ENCODE measurements at regions not wholly inside any gene's neighbourhood (a gene's known extent, or its start where the extent isn't known, plus 50 kb on each side); places are given as distances from the start of the nearest gene placed in this dataset.

DNA sequence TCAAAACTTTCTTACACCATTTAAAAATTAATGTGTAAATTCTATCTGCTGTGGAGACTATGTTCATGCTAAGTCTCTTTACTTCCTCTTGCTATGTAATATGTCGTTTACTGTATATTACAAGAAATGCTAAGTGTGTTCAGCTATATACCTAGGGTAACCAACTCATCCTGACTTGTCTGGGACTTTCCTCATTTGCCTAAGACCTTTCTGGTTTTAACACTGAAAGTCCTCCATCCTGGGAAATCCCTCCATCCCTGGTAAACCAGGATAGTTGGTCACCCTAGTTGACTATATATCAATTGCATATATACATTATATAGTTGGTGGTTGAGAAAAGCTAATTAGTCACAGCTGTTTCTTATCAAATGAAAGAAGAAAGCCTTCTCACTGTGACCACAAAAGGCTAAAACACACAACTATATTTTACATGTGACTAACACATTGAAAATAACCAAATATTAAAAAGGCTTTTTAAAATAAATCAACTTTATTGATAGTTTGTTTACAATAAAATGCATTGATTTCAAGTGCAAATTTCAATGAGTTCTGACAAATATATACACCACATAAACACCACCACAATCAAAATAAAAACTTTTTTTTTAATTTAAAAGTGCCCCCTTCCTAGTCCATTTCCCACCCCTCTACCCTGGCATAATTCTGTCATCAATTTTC lies 167.7 kb upstream of the INHBA start:
- no peaks in the 10 kb centered on the region for H3K36me3 ChIP-seq (replicated peaks in 1 of 2; ENCODE audit: control insufficient read depth in 1 of 2, insufficient read depth in 2 of 2, low read length in 2 of 2)
- intact Hi-C loops (cut with micrococcal nuclease; ENCODE audit: unreplicated experiment) (no loop called here), in situ Hi-C loops (cut with HindIII; ENCODE audit: extremely low pct_ligation_motif_present, low pct_unique_long_range_greater_than_20kb) (no loop called here)
- ChIA-PET POLR2A (no interaction called here), CTCF (ENCODE audit: low intra/inter-chr PET ratio, low total read pairs) (no interaction called here)
- H2AFZ ChIP-seq (ENCODE audit: low read length) = no peak overlapping the region
- no peaks in the 10 kb centered on the region for H3K79me2 ChIP-seq (ENCODE audit: insufficient read depth, low read length)
- peaks cover 4% of the 10 kb centered on the region for H3K9me3 ChIP-seq (ENCODE audit: low read length)
- H3K4me3 ChIP-seq (replicated peaks in 1 of 3; ENCODE audit: insufficient read depth in 1 of 3, low read depth in 2 of 3, low read length in 3 of 3) = no peak overlapping the region
- WGBS (ENCODE audit: low lambda C conversion rate) = 0% methylated on average over 1 of the region's 1 CpG
- no peak for FAIRE-seq
- H3K4me1 ChIP-seq (ENCODE audit: insufficient read depth, low read length) = no peaks in the 10 kb centered on the region
- no peak overlapping the region for H3K9ac ChIP-seq (ENCODE audit: insufficient read depth, low read depth, low read length)
- H3K4me2 ChIP-seq (ENCODE audit: low read depth, low read length) = no peak overlapping the region
- no peaks in the 10 kb centered on the region for H3K27me3 ChIP-seq (ENCODE audit: control insufficient read depth in 1 of 2, insufficient read depth in 2 of 2, low read length in 2 of 2)
- no peak for DNase-seq (ENCODE audit: low spot score)
- no peaks in the 10 kb centered on the region for H4K20me1 ChIP-seq (ENCODE audit: insufficient read depth, low read length)
- BruUV-seq (replicated peaks) = no TSS peak
- H3K27ac ChIP-seq (ENCODE audit: extremely low read length, insufficient read depth, low read length) = no peak overlapping the region
- no peak for ATAC-seq
- TF ChIP-seq, protein P1, sequence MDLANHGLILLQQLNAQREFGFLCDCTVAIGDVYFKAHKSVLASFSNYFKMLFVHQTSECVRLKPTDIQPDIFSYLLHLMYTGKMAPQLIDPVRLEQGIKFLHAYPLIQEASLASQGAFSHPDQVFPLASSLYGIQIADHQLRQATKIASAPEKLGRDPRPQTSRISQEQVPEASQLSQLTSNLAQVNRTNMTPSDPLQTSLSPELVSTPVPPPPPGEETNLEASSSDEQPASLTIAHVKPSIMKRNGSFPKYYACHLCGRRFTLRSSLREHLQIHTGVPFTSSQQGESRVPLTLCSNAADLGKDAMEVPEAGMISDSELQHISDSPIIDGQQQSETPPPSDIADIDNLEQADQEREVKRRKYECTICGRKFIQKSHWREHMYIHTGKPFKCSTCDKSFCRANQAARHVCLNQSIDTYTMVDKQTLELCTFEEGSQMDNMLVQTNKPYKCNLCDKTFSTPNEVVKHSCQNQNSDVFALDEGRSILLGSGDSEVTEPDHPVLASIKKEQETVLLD (CRISPR knock-in tag; IDR thresholded peaks at IDR 0.05; ENCODE audit: low read depth) = no peak
- TF ChIP-seq CBX5 (CRISPR knock-in tag; IDR thresholded peaks at IDR 0.05; ENCODE audit: borderline replicate concordance) (no peak), ZNF883 (CRISPR knock-in tag; IDR thresholded peaks at IDR 0.05; ENCODE audit: not compliant biosample characterization) (no peak), ZNF652 (CRISPR knock-in tag; IDR thresholded peaks at IDR 0.05; ENCODE audit: borderline replicate concordance, low read depth) (no peak), POLR2A (IDR thresholded peaks at IDR 0.05; ENCODE audit: insufficient read depth in 1 of 2, low read depth in 2 of 2, low read length in 2 of 2) (no peak), TEF (CRISPR knock-in tag; IDR thresholded peaks at IDR 0.05) (no peak), PHF8 (CRISPR knock-in tag; IDR thresholded peaks at IDR 0.05) (no peak), ZC3H4 (CRISPR knock-in tag; IDR thresholded peaks at IDR 0.05; ENCODE audit: borderline replicate concordance) (no peak), RBFOX2 (IDR thresholded peaks at IDR 0.05; ENCODE audit: low read depth, low read length) (no peak), HNF1B (CRISPR knock-in tag; IDR thresholded peaks at IDR 0.05) (no peak), TCF7L2 (IDR thresholded peaks at IDR 0.05; ENCODE audit: low read depth, low read length) (no peak), ZNF816 (CRISPR knock-in tag; IDR thresholded peaks at IDR 0.05; ENCODE audit: borderline replicate concordance) (no peak), THAP11 (CRISPR knock-in tag; IDR thresholded peaks at IDR 0.05) (no peak)
- TF ChIP-seq, protein P2, sequence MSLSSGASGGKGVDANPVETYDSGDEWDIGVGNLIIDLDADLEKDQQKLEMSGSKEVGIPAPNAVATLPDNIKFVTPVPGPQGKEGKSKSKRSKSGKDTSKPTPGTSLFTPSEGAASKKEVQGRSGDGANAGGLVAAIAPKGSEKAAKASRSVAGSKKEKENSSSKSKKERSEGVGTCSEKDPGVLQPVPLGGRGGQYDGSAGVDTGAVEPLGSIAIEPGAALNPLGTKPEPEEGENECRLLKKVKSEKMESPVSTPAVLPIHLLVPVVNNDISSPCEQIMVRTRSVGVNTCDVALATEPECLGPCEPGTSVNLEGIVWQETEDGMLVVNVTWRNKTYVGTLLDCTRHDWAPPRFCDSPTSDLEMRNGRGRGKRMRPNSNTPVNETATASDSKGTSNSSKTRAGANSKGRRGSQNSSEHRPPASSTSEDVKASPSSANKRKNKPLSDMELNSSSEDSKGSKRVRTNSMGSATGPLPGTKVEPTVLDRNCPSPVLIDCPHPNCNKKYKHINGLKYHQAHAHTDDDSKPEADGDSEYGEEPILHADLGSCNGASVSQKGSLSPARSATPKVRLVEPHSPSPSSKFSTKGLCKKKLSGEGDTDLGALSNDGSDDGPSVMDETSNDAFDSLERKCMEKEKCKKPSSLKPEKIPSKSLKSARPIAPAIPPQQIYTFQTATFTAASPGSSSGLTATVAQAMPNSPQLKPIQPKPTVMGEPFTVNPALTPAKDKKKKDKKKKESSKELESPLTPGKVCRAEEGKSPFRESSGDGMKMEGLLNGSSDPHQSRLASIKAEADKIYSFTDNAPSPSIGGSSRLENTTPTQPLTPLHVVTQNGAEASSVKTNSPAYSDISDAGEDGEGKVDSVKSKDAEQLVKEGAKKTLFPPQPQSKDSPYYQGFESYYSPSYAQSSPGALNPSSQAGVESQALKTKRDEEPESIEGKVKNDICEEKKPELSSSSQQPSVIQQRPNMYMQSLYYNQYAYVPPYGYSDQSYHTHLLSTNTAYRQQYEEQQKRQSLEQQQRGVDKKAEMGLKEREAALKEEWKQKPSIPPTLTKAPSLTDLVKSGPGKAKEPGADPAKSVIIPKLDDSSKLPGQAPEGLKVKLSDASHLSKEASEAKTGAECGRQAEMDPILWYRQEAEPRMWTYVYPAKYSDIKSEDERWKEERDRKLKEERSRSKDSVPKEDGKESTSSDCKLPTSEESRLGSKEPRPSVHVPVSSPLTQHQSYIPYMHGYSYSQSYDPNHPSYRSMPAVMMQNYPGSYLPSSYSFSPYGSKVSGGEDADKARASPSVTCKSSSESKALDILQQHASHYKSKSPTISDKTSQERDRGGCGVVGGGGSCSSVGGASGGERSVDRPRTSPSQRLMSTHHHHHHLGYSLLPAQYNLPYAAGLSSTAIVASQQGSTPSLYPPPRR (CRISPR knock-in tag; IDR thresholded peaks at IDR 0.05; ENCODE audit: borderline replicate concordance) = no peak
- TF ChIP-seq, protein P3, sequence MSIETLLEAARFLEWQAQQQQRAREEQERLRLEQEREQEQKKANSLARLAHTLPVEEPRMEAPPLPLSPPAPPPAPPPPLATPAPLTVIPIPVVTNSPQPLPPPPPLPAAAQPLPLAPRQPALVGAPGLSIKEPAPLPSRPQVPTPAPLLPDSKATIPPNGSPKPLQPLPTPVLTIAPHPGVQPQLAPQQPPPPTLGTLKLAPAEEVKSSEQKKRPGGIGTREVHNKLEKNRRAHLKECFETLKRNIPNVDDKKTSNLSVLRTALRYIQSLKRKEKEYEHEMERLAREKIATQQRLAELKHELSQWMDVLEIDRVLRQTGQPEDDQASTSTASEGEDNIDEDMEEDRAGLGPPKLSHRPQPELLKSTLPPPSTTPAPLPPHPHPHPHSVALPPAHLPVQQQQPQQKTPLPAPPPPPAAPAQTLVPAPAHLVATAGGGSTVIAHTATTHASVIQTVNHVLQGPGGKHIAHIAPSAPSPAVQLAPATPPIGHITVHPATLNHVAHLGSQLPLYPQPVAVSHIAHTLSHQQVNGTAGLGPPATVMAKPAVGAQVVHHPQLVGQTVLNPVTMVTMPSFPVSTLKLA (IDR thresholded peaks at IDR 0.05) = no peak

Data from HepG2 (cell line).